ENCODE measurements at regions not wholly inside any gene's neighbourhood (a gene's known extent, or its start where the extent isn't known, plus 50 kb on each side); places are given as distances from the start of the nearest gene placed in this dataset.
"Not testable (repeated sequence)": the region's sequence is repeated elsewhere in the genome, so short reads cannot be mapped to it uniquely, and the experiment has no call there.

DNA sequence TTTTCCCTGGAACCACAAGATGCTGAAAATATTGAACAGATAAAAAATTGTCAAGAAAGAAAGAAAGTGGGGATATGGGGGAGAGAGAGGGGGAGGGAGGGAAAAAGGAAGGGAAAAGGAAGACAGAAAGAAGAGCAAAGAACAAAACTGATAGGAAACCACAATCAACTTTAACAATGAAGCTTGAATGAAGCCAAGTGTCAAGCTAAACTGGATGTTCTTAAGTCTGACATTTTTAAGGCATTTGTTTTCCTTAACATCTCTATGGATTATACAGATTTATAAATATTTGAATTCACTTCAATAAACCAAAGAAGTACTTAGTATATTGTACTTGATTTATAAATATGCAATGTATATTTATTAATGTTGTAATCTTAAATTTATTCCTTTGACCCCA, 197.6 kb upstream of the SMLR1 start:
- no peak for DNase-seq (ENCODE audit: low read depth)
- no peak overlapping the region for H3K4me3 ChIP-seq (ENCODE audit: low read depth, low read length)
- TF ChIP-seq, protein P1, sequence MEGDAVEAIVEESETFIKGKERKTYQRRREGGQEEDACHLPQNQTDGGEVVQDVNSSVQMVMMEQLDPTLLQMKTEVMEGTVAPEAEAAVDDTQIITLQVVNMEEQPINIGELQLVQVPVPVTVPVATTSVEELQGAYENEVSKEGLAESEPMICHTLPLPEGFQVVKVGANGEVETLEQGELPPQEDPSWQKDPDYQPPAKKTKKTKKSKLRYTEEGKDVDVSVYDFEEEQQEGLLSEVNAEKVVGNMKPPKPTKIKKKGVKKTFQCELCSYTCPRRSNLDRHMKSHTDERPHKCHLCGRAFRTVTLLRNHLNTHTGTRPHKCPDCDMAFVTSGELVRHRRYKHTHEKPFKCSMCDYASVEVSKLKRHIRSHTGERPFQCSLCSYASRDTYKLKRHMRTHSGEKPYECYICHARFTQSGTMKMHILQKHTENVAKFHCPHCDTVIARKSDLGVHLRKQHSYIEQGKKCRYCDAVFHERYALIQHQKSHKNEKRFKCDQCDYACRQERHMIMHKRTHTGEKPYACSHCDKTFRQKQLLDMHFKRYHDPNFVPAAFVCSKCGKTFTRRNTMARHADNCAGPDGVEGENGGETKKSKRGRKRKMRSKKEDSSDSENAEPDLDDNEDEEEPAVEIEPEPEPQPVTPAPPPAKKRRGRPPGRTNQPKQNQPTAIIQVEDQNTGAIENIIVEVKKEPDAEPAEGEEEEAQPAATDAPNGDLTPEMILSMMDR (IDR thresholded peaks at IDR 0.05; ENCODE audit: insufficient read depth, low read depth, low read length): no peak

DNA sequence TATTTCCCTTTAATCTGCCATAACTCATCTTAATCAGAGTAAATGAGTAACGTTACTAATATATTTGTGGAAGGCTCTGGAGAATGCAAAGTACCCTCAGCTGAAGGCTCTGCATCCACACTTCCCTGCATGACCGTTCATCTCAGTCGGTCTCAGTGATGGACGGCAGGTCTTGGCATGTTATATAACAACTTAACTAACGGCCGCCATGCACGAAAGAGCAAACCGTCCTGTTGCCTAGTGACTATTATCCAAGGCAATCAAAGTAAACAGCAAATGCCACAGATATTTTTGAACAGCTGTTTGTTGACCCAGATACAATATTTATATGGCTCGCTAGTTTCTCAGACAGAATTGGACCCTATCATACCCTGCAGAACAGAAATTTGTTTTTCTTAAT, 194.9 kb upstream of the SMLR1 start:
- no peak overlapping the region for H3K4me3 ChIP-seq (ENCODE audit: low read depth, low read length)
- TF ChIP-seq, protein P1 (IDR thresholded peaks at IDR 0.05; ENCODE audit: insufficient read depth, low read depth, low read length): no peak
- DNase-seq (ENCODE audit: low read depth): no peak

DNA sequence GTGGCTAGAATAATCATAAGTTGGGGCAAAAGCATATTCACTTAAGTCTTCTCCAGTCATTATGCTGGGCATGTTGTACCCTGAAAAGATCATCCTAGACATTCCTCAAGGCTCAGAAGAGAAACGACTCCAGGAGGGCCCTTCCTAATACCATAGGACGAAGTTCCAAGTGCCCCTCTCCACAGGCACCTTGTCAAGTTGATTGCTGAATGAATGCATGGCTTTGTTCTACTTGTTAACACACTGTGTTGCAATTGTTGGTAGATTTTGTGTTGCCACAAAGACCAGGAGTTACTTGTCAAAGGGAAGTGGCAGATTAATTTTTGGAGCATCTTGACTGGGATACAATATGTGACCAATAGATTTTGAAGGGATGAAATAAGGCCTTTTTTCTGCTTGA, 194.3 kb upstream of the SMLR1 start:
- TF ChIP-seq, protein P1 (IDR thresholded peaks at IDR 0.05; ENCODE audit: insufficient read depth, low read depth, low read length): no peak

DNA sequence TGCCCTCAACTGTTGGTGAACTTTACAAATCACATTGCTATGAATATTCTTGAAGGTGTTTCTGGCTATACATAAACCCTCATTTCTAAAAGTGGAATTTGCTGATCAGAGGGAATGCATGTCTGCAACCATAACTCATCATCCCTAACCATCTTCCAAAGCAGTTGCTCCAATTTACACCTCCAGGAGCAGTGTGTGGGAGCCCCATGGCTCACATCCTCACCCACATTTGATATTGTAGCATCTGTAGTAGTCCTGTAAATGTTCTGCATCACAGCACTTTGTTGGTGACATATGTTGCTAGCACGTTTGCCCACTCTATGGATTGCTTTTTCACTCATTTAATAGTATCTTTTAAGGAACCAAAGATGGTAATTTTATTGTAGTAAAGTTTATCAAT, 183.8 kb upstream of the SMLR1 start:
- TF ChIP-seq, protein P1 (IDR thresholded peaks at IDR 0.05; ENCODE audit: insufficient read depth, low read depth, low read length): no peak
- no peak for DNase-seq (ENCODE audit: low read depth)

More for the DNA sequence above, 194.3 kb upstream of the SMLR1 start:
- DNase-seq (ENCODE audit: low read depth): no peak
- H3K4me3 ChIP-seq (ENCODE audit: low read depth, low read length): no peak overlapping the region

DNA sequence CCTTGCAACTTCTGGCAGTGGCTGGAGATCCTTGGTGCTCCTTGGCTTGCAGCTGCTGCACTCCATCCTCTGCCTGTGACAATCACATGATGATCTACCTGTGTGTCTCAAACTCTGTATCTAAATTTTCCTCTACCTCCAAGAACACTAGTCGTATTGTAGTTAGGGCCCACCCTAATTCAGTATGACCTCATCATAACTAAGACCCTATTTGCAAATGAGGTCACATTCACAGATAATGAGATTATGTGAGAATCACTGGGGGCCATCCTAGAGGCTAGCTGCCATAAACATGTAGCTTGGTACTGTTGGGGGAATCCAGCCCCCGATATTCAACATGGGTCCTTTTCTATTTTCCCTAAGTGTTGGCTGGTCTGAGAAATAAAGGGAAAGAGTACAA, 183.0 kb upstream of the SMLR1 start:
- no peak for DNase-seq (ENCODE audit: low read depth)
- TF ChIP-seq, protein P1 (IDR thresholded peaks at IDR 0.05; ENCODE audit: insufficient read depth, low read depth, low read length): no peak
- no peak overlapping the region for H3K4me3 ChIP-seq (ENCODE audit: low read depth, low read length)

More for the DNA sequence above, 183.8 kb upstream of the SMLR1 start:
- no peak overlapping the region for H3K4me3 ChIP-seq (ENCODE audit: low read depth, low read length)

DNA sequence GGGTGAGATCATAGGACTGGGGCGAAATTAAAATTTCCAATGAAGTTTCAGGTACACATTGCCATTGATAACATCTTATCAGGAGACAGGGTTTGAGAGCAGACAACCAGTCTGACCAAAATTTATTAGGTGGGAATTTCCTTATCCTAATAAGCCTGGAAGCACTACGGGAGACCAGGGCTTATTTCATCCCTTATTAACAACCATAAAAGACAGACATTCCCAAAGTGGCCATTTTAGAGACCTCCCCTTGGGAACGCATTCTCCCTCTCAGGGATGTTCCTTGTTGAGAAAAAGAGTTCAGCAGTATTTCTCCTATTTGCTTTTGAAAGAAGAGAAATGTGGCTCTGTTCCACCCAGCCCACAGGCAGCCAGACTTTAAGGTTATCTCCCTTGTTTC, 182.4 kb upstream of the SMLR1 start:
- not testable (repeated sequence) for H3K4me3 ChIP-seq (ENCODE audit: low read depth, low read length); DNase-seq (ENCODE audit: low read depth)

DNA sequence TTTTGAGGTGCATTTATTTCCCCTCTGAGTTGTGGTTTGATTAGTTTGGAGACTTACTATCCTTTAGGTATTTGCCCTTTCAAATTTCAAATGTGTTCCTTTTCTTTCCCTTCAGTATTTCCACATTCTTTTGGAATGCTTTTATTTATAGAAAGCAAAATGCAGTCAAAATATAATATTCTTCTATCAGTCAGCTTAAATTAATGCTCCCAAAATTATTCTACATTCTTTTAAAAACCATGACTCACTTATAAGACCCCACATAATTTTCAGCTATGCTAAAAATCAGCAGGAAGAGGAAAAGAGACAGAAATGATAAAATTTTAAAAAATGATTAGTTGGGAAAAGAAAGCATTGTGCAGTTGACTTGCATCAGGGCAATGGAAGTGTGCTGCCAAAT, 180.0 kb upstream of the SMLR1 start:
- TF ChIP-seq, protein P1 (IDR thresholded peaks at IDR 0.05; ENCODE audit: insufficient read depth, low read depth, low read length): no peak
- DNase-seq (ENCODE audit: low read depth): no peak
- no peak overlapping the region for H3K4me3 ChIP-seq (ENCODE audit: low read depth, low read length)
